H9 (cell line): ENCODE measurements at regions not wholly inside any gene's neighbourhood (a gene's known extent, or its start where the extent isn't known, plus 50 kb on each side); places are given as distances from the start of the nearest gene placed in this dataset.

Source experiments
- DNase-seq: peaks from one replicate; pipeline ENCODE4 v3.0.0-alpha.2; 2017
- H2AFZ ChIP-seq: one replicate; pipeline ENCODE4 v1.6.1; 2013; ENCODE audit warnings: mild to moderate bottlenecking, low read length, control low read depth, moderate library complexity
- H2AK5ac ChIP-seq: 2 replicates; pipeline ENCODE4 v1.6.1; 2013; ENCODE audit warnings: low read length, control low read depth, mixed read lengths; ENCODE audit not compliant: insufficient read length
- H2BK120ac ChIP-seq: one replicate; pipeline ENCODE4 v1.6.1; 2013; ENCODE audit warnings: low read depth, mild to moderate bottlenecking, low read length, control low read depth, inconsistent platforms; ENCODE audit not compliant: poor library complexity, severe bottlenecking
- H2BK12ac ChIP-seq: 2 replicates; pipeline ENCODE4 v1.6.1; 2013; ENCODE audit warnings: low read length, control low read depth, mixed read lengths, low read depth; ENCODE audit not compliant: insufficient read length
- H2BK15ac ChIP-seq: 2 replicates; pipeline ENCODE4 v1.6.1; 2013; ENCODE audit warnings: low read depth, low read length, control low read depth
- H2BK20ac ChIP-seq: one replicate; pipeline ENCODE4 v1.6.1; 2013; ENCODE audit warnings: low read depth, mild to moderate bottlenecking, low read length, control low read depth, inconsistent platforms; ENCODE audit not compliant: poor library complexity, severe bottlenecking
- H2BK5ac ChIP-seq: 2 replicates; pipeline ENCODE4 v1.6.1; 2013; ENCODE audit warnings: low read length, control low read depth, mixed read lengths; ENCODE audit not compliant: insufficient read length
- H3K14ac ChIP-seq: 2 replicates; pipeline ENCODE4 v1.6.1; 2013; ENCODE audit warnings: low read length, control low read depth; ENCODE audit not compliant: insufficient read depth
- H3K18ac ChIP-seq: 2 replicates; pipeline ENCODE4 v1.6.1; 2013; ENCODE audit warnings: low read depth, mild to moderate bottlenecking, mixed read lengths, low read length, control low read depth; ENCODE audit not compliant: insufficient read length
- H3K23ac ChIP-seq: 2 replicates; pipeline ENCODE4 v1.6.1; 2013; ENCODE audit warnings: low read length, control low read depth, mixed read lengths, low read depth; ENCODE audit not compliant: insufficient read length
- H3K23me2 ChIP-seq: 2 replicates; pipeline ENCODE4 v1.6.1; 2013; ENCODE audit warnings: low read depth, mild to moderate bottlenecking, mixed read lengths, low read length, control low read depth; ENCODE audit not compliant: insufficient read length, poor library complexity, severe bottlenecking
- H3K27ac ChIP-seq: 2 replicates; pipeline ENCODE4 v1.5.1; 2013; ENCODE audit warnings: low read length, control low read depth, mixed read lengths, low read depth; ENCODE audit not compliant: insufficient read length
- H3K27me3 ChIP-seq: 2 replicates; pipeline ENCODE4 v1.6.1; 2013; ENCODE audit warnings: low read length, control low read depth, inconsistent platforms; ENCODE audit not compliant: insufficient read depth
- H3K4ac ChIP-seq: 2 replicates; pipeline ENCODE4 v1.6.1; 2013; ENCODE audit warnings: low read depth, mild to moderate bottlenecking, control low read depth, inconsistent platforms, low read length, moderate library complexity
- H3K4me1 ChIP-seq: 2 replicates; pipeline ENCODE4 v1.6.1; 2013; ENCODE audit warnings: low read length, control low read depth, inconsistent platforms; ENCODE audit not compliant: insufficient read depth
- H3K4me2 ChIP-seq: 2 replicates; pipeline ENCODE4 v1.6.1; 2013; ENCODE audit warnings: low read length, control low read depth, mixed read lengths; ENCODE audit not compliant: insufficient read length, insufficient read depth
- H3K56ac ChIP-seq: 2 replicates; pipeline ENCODE4 v1.6.1; 2013; ENCODE audit warnings: low read depth, mild to moderate bottlenecking, mixed read lengths, low read length, control low read depth; ENCODE audit not compliant: insufficient read length
- H3K79me1 ChIP-seq: 2 replicates; pipeline ENCODE4 v1.6.1; 2013; ENCODE audit warnings: low read depth, mild to moderate bottlenecking, moderate library complexity, low read length, control low read depth, inconsistent platforms; ENCODE audit not compliant: insufficient read depth, poor library complexity, severe bottlenecking
- H3K79me2 ChIP-seq: 2 replicates; pipeline ENCODE4 v1.6.1; 2013; ENCODE audit warnings: low read length, control low read depth, inconsistent platforms; ENCODE audit not compliant: insufficient read depth
- H3K9ac ChIP-seq: 2 replicates; pipeline ENCODE4 v1.6.1; 2013; ENCODE audit warnings: low read length, control low read depth, mixed read lengths; ENCODE audit not compliant: insufficient read length; ENCODE audit errors: extremely low read depth
- H3K9me3 ChIP-seq: one replicate; pipeline ENCODE4 v1.6.1; 2013; ENCODE audit warnings: low read depth, low read length, inconsistent platforms; ENCODE audit not compliant: control insufficient read depth
- H3T11ph ChIP-seq: one replicate; pipeline ENCODE4 v1.6.1; 2013; ENCODE audit warnings: mild to moderate bottlenecking, low read length, control low read depth, inconsistent platforms
- H4K20me1 ChIP-seq: one replicate; pipeline ENCODE4 v1.6.1; 2013; ENCODE audit not compliant: control insufficient read depth, insufficient read length, insufficient read depth
- H4K5ac ChIP-seq: 2 replicates; pipeline ENCODE4 v1.6.1; 2013; ENCODE audit warnings: low read depth, mild to moderate bottlenecking, mixed read lengths, low read length, control low read depth; ENCODE audit not compliant: insufficient read length
- H4K8ac ChIP-seq: replicated peaks from 2 replicates; pipeline ENCODE4 v1.6.1; 2013; ENCODE audit warnings: low read length, control low read depth, mixed read lengths, low read depth; ENCODE audit not compliant: insufficient read length
- H4K91ac ChIP-seq: 2 replicates; pipeline ENCODE4 v1.6.1; 2013; ENCODE audit warnings: low read depth, mild to moderate bottlenecking, moderate library complexity, mixed read lengths, low read length, control low read depth; ENCODE audit not compliant: insufficient read length
- H3K27ac Mint-ChIP-seq, 3 experiments: 2 replicates in 2 of 3; 3 replicates in 1 of 3; pipeline ENCODE4 v1.8.0; 2020 to 2021; ENCODE audit warnings: mixed read lengths in 3 of 3, mild to moderate bottlenecking in 1 of 3, moderate library complexity in 1 of 3
- H3K27me3 Mint-ChIP-seq: 2 replicates; pipeline ENCODE4 v1.8.0; 2021; ENCODE audit warnings: low read depth, mild to moderate bottlenecking, moderate library complexity, mixed read lengths
- H3K36me3 Mint-ChIP-seq, 3 experiments: 2 replicates in 2 of 3; 3 replicates in 1 of 3; pipeline ENCODE4 v1.8.0; 2020 to 2021; ENCODE audit warnings: low read depth in 3 of 3, mixed read lengths in 3 of 3; ENCODE audit not compliant: insufficient read depth in 1 of 3
- H3K4me1 Mint-ChIP-seq, 2 experiments: 2 replicates each; pipeline ENCODE4 v1.8.0; 2020; ENCODE audit warnings: mixed read lengths in 2 of 2
- H3K4me3 Mint-ChIP-seq, 2 experiments: 2 replicates in 1 of 2; 3 replicates in 1 of 2; pipeline ENCODE4 v1.8.0; 2020 to 2021; ENCODE audit warnings: mild to moderate bottlenecking in 2 of 2, mixed read lengths in 2 of 2, moderate library complexity in 1 of 2
- H3K9me3 Mint-ChIP-seq, 2 experiments: 2 replicates in 1 of 2; 3 replicates in 1 of 2; pipeline ENCODE4 v1.8.0; 2020; ENCODE audit warnings: mild to moderate bottlenecking in 2 of 2, mixed read lengths in 2 of 2, moderate library complexity in 1 of 2
- WGBS: extraction: QIAGEN DNeasy Blood & Tissue Kit; methylation state at CpG from one replicate; pipeline ENCODE4 v1.1.7; 2013; ENCODE audit warnings: missing lambda C conversion rate, low lambda C conversion rate, mixed read lengths; ENCODE audit not compliant: insufficient read length; ENCODE audit errors: extremely low coverage; 5-methylcytosine and 5-hydroxymethylcytosine counted together
- TF ChIP-seq, protein P1 (sequence below): fragments of 200-600 bp; sonication (generic); conservative IDR thresholded peaks from 3 replicates; pipeline ENCODE4 v1.8.0; 2021; ENCODE audit warnings: antibody characterized with exemption, mild to moderate bottlenecking

DNA sequence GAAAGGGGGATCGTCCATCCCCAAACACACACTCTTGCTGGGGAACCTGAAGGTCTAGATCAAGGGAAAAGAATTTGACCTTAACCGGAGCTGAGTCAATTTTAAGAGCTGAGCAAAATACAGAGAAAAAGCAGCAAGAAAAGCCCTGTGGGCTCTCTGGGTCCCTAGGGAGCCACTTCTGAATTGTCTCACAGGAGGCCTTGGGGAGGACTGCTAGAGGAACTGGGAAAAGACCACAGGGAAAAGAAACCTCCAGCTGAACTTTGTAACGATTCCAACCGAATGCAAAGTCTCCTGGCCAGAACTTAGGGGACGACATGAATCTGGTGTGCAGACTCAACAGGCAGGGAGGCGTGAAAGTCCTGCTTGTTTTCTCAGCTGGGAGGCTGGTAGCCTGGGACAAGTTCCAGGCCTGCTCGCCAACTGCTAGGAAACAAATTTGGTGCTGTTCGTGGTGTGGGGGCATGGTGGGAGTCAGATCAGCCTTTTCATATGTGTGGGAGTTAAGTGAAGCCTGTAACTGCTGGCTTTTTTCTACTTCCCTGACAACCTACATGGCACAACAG is 644.6 kb upstream of the CNTNAP5 start:
- Histone ChIP-seq H3K4ac (no peak overlapping the region), H2BK5ac (no peak overlapping the region), H2AFZ (no peak overlapping the region), H3K27me3 (no peaks in the 10 kb centered on the region), H3K14ac (no peak overlapping the region), H3K27ac (no peak overlapping the region), H2BK12ac (no peak overlapping the region), H3K79me1 (no peaks in the 10 kb centered on the region), H4K8ac (no peak overlapping the region), H3K79me2 (no peaks in the 10 kb centered on the region), H2AK5ac (no peak overlapping the region), H2BK15ac (no peak overlapping the region), H3K23ac (no peak overlapping the region), H3T11ph (no peak overlapping the region), H3K9ac (no peak overlapping the region), H3K23me2 (no peaks in the 10 kb centered on the region), H3K56ac (no peak overlapping the region), H3K9me3 (no peaks in the 10 kb centered on the region), H2BK20ac (no peak overlapping the region), H4K20me1 (no peaks in the 10 kb centered on the region), H4K91ac (no peak overlapping the region), H3K4me1 (no peaks in the 10 kb centered on the region), H3K4me2 (no peak overlapping the region), H2BK120ac (no peak overlapping the region), H3K18ac (no peak overlapping the region), H4K5ac (no peak overlapping the region)
- no CpG with 5 or more reads among the region's 8 CpGs for WGBS
- no peak for DNase-seq
- Mint-ChIP-seq H3K27me3 (no peaks in the 10 kb centered on the region), H3K27ac (peak overlapping the region in 1 of 3 experiments; percentile 35; a peak in 2 of 7 replicates), H3K4me1 (peaks cover 0 to 4% of the 10 kb centered on the region in 2 experiments; a peak in 1 of 4 replicates), H3K9me3 (peaks cover 3 to 10% of the 10 kb centered on the region in 2 experiments; a peak in 3 of 5 replicates), H3K4me3 (no peak overlapping the region), H3K36me3 (peaks cover 0 to 8% (median 2%) of the 10 kb centered on the region in 3 experiments; a peak in 4 of 7 replicates)
- TF ChIP-seq, protein P1, sequence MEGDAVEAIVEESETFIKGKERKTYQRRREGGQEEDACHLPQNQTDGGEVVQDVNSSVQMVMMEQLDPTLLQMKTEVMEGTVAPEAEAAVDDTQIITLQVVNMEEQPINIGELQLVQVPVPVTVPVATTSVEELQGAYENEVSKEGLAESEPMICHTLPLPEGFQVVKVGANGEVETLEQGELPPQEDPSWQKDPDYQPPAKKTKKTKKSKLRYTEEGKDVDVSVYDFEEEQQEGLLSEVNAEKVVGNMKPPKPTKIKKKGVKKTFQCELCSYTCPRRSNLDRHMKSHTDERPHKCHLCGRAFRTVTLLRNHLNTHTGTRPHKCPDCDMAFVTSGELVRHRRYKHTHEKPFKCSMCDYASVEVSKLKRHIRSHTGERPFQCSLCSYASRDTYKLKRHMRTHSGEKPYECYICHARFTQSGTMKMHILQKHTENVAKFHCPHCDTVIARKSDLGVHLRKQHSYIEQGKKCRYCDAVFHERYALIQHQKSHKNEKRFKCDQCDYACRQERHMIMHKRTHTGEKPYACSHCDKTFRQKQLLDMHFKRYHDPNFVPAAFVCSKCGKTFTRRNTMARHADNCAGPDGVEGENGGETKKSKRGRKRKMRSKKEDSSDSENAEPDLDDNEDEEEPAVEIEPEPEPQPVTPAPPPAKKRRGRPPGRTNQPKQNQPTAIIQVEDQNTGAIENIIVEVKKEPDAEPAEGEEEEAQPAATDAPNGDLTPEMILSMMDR = no peak
